Kidney epithelial cell (primary cell): ENCODE measurements at regions not wholly inside any gene's neighbourhood (a gene's known extent, or its start where the extent isn't known, plus 50 kb on each side); places are given as distances from the start of the nearest gene placed in this dataset.

ENCODE experiments used
- DNase-seq: peaks from one replicate; pipeline ENCODE4 v3.0.0-alpha.2; 2010; ENCODE audit warnings: low read depth
- H3K27me3 ChIP-seq: 2 replicates; pipeline ENCODE4 v1.6.0; 2011; ENCODE audit warnings: low read length; ENCODE audit not compliant: control insufficient read depth, insufficient read depth
- H3K36me3 ChIP-seq: 2 replicates; pipeline ENCODE4 v1.5.1; 2011; ENCODE audit warnings: low read length; ENCODE audit not compliant: control insufficient read depth, insufficient read depth
- H3K4me3 ChIP-seq: 2 replicates; pipeline ENCODE4 v1.5.1; 2011; ENCODE audit warnings: low read depth, mild to moderate bottlenecking, control low read depth, low read length
- TF ChIP-seq, protein P1 (sequence below): IDR thresholded peaks from 2 replicates; pipeline ENCODE4 v1.5.1; 2011; ENCODE audit warnings: mild to moderate bottlenecking, moderate library complexity, low read length, control low read depth, inconsistent platforms; ENCODE audit not compliant: insufficient read depth, poor library complexity, severe bottlenecking

DNA sequence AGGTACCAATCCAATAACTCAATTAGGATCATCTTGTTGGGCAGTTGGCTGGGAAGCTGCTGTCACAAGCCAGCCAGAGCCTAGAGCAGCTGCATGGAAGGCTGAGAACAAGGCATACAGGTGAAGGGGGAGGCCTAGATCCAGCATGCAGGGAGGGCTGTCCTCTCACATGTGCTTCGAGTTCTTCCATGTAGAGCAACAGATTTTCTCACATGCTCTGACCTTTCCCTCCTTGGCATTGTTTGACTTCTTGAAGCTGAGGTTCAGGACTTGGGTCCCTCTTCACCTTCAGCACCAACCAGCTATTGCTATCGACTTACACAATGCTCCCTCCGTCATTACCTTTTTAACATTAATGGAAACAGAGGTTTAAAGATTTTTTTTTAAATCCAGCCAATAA lies 257.7 kb downstream of the ATG4C start:
- Histone ChIP-seq H3K36me3 (no peaks in the 10 kb centered on the region), H3K4me3 (no peak overlapping the region), H3K27me3 (no peaks in the 10 kb centered on the region)
- DNase-seq = no peak
- TF ChIP-seq, protein P1, sequence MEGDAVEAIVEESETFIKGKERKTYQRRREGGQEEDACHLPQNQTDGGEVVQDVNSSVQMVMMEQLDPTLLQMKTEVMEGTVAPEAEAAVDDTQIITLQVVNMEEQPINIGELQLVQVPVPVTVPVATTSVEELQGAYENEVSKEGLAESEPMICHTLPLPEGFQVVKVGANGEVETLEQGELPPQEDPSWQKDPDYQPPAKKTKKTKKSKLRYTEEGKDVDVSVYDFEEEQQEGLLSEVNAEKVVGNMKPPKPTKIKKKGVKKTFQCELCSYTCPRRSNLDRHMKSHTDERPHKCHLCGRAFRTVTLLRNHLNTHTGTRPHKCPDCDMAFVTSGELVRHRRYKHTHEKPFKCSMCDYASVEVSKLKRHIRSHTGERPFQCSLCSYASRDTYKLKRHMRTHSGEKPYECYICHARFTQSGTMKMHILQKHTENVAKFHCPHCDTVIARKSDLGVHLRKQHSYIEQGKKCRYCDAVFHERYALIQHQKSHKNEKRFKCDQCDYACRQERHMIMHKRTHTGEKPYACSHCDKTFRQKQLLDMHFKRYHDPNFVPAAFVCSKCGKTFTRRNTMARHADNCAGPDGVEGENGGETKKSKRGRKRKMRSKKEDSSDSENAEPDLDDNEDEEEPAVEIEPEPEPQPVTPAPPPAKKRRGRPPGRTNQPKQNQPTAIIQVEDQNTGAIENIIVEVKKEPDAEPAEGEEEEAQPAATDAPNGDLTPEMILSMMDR = no peak

DNA sequence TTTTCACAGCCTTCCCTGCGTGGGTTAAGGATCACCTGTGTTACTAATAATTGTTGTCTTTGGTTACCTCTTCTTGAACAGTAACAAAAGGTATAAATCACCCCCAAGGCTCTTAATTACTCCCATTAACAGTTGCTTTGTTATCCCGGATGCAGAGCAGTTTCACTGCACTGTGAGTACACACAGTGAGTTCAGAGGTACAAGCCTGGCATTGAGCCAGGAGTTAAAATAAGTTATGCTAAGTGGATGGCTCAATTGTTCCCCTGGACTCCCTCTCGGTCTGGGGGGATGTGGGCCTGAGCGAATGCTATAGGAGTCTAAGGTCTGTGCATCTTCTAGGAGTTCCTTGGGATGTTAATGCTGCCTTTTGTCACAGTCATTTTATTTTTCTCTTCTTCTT lies 258.3 kb downstream of the ATG4C start:
- DNase-seq = no peak
- no peak overlapping the region for H3K4me3 ChIP-seq
- TF ChIP-seq, protein P1 = no peak
- H3K36me3 ChIP-seq = no peaks in the 10 kb centered on the region
- no peaks in the 10 kb centered on the region for H3K27me3 ChIP-seq

- TF ChIP-seq, protein P1 = no peak
- H3K36me3 ChIP-seq = no peaks in the 10 kb centered on the region
- H3K27me3 ChIP-seq = no peaks in the 10 kb centered on the region
- DNase-seq = no peak
- H3K4me3 ChIP-seq = no peak overlapping the region
Observed at GRCh38 chr1:63046539-63046938, 262.6 kb downstream of the ATG4C start.

GRCh38 chr1:63049135-63049534 lies 265.2 kb downstream of the ATG4C start:
- DNase-seq = no peak
- Histone ChIP-seq H3K36me3 (no peaks in the 10 kb centered on the region), H3K4me3 (no peak overlapping the region), H3K27me3 (no peaks in the 10 kb centered on the region)
- TF ChIP-seq, protein P1 = no peak

DNA sequence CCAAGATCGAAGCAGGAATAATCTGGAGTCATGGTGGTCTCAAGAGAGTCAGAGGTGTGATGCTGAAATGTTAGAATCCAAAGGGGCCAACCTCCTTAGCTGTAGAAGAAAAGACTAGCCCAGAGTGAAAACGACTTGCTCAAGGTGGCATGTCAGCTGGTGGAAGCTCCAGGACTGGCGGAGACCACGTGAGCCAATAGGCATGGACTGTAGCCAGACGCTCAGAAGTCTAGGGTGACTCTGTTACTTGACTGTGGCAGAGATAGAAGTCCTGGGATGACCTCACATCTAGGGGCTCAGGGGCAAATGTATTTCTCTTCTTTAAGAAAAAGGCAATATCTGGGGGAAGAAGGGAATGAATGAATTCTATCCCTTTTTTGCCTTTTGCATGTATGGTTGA lies 267.4 kb downstream of the ATG4C start:
- DNase-seq = no peak
- TF ChIP-seq, protein P1 = no peak
- Histone ChIP-seq H3K27me3 (no peaks in the 10 kb centered on the region), H3K4me3 (no peak overlapping the region), H3K36me3 (no peaks in the 10 kb centered on the region)

- H3K4me3 ChIP-seq = no peak overlapping the region
- DNase-seq = peak; percentile 67
- TF ChIP-seq, protein P1 = no peak
- no peaks in the 10 kb centered on the region for H3K36me3 ChIP-seq
- no peaks in the 10 kb centered on the region for H3K27me3 ChIP-seq
Observed at GRCh38 chr1:63051886-63052285, 268.0 kb downstream of the ATG4C start.
